ENCODE measurements at regions not wholly inside any gene's neighbourhood (a gene's known extent, or its start where the extent isn't known, plus 50 kb on each side); places are given as distances from the start of the nearest gene placed in this dataset.

GRCh38 chrX:25356456-25356855, 340.7 kb upstream of the ARX start:
- no peak for TF ChIP-seq CTCF (IDR thresholded peaks at IDR 0.05; ENCODE audit: low read depth, low read length)
- in situ Hi-C loops (cut with HindIII; ENCODE audit: low sequenced_read_pairs), result no loop called here
- no peak for DNase-seq (ENCODE audit: low read depth, low spot score)
- H3K4me3 ChIP-seq (ENCODE audit: low read depth, low read length), result no peak overlapping the region

DNA sequence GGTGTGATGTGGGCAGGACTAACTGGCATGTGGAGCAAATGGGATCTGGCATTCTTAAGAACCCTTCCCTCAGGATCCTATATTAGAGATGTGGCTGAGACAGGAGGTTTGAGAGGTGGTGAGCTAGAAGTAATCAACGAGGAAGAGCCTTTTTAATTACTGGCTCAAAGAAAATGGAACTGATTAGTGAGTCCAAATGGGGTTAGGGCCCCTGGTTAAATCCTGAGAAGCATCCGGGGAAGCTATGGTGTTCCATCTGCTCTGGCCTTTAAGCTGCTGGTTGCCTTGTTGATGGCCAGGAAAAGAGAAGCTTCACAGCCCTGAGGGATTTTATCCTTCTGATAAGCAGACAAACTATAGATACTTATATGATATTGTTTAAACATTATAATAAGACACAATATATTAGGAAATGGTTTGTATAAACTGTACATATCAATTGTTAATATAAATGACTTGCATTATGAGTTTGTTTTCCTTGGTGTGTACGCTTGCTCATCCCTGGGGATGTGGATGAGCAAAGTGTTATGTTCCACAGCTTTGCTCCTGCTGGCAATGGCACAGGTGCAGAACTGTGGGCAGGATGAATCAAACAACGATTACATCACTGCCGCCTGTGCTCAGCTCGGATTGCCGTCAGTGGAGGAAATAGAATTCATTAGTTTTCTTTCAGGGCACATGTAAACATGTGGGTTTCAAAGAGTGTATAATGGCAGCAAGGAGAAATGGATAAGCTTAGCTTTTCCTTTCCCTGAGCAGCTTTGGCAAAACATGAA, 328.6 kb upstream of the ARX start:
- in situ Hi-C loops (cut with HindIII; ENCODE audit: low sequenced_read_pairs), result no loop called here
- H3K4me3 ChIP-seq (ENCODE audit: low read depth, low read length), result no peak overlapping the region
- TF ChIP-seq CTCF (IDR thresholded peaks at IDR 0.05; ENCODE audit: low read depth, low read length), result no peak
- DNase-seq (ENCODE audit: low read depth, low spot score), result no peak

DNA sequence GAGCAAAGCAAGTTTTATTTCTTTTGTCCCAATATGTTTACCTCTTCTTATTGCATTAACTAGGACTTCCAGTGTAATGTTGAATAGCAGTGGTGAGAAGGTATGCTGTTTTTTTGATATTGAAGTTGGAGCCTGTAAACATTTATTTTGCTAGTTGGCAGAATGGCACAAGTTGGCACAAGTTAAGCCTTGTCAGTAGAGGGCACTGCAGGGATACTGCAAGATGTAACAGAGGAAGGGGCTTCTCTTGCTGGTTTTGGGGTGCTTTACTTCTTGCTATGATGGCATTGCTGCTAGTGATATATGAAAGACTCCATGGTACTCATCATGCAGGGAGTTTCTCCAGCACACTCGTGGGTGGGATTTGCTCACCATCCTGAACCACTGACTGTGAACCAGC, 327.3 kb upstream of the ARX start:
- H3K4me3 ChIP-seq (ENCODE audit: low read depth, low read length), result no peak overlapping the region
- no peak for TF ChIP-seq CTCF (IDR thresholded peaks at IDR 0.05; ENCODE audit: low read depth, low read length)
- in situ Hi-C loops (cut with HindIII; ENCODE audit: low sequenced_read_pairs), result no loop called here
- DNase-seq (ENCODE audit: low read depth, low spot score), result no peak

- no peak for DNase-seq (ENCODE audit: low read depth, low spot score)
- no peak overlapping the region for H3K4me3 ChIP-seq (ENCODE audit: low read depth, low read length)
- in situ Hi-C loops (cut with HindIII; ENCODE audit: low sequenced_read_pairs), result no loop called here
- TF ChIP-seq CTCF (IDR thresholded peaks at IDR 0.05; ENCODE audit: low read depth, low read length), result no peak
Observed at GRCh38 chrX:25337841-25338240, 322.1 kb upstream of the ARX start.

- no peak for DNase-seq (ENCODE audit: low read depth, low spot score)
- no peak for TF ChIP-seq CTCF (IDR thresholded peaks at IDR 0.05; ENCODE audit: low read depth, low read length)
- no peak overlapping the region for H3K4me3 ChIP-seq (ENCODE audit: low read depth, low read length)
- in situ Hi-C loops (cut with HindIII; ENCODE audit: low sequenced_read_pairs), result no loop called here
Observed at GRCh38 chrX:25300994-25301393, 285.2 kb upstream of the ARX start.

DNA sequence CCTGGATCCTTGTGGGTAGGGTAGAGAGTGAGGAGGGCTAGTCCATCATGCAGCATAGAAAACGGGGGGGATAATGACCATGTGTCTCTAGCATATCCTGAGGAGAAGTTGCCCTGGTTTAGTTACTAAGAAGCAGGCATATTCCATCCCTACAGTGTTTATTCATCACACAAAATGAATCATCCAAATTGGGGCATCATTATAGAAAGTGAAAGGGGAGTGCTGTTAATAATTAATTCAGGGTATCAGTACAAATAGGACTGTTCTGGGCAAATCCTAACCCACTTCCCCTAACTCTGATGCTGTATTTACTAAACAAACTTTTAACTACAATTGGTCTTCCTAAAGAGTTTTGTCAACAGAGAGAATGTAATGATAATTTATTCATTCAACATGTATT, 281.1 kb upstream of the ARX start:
- in situ Hi-C loops (cut with HindIII; ENCODE audit: low sequenced_read_pairs), result no loop called here
- H3K4me3 ChIP-seq (ENCODE audit: low read depth, low read length), result no peak overlapping the region
- DNase-seq (ENCODE audit: low read depth, low spot score), result no peak
- TF ChIP-seq CTCF (IDR thresholded peaks at IDR 0.05; ENCODE audit: low read depth, low read length), result no peak
